ENCODE measurements at regions not wholly inside any gene's neighbourhood (a gene's known extent, or its start where the extent isn't known, plus 50 kb on each side); places are given as distances from the start of the nearest gene placed in this dataset.

DNA sequence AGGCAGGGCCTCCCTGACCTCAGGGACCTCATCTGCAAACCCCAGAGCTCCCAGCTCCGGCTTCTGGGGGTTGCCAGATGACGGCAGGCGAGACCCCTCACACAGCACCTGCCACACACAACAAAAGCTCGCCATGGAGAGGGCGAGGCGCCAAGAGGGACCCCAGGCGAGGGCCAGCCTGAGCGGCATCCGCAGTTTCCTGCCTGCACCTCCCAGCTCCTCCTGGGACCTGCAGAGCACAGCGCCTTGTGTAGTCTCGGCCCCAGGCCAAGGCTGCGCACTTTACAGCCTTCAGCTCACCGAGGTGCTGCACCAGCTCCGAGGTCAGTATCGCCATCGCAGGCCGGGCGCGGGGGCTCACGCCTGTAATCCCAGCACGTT, 82.4 kb upstream of the ADAMTS2 start:
- no peak for DNase-seq

DNA sequence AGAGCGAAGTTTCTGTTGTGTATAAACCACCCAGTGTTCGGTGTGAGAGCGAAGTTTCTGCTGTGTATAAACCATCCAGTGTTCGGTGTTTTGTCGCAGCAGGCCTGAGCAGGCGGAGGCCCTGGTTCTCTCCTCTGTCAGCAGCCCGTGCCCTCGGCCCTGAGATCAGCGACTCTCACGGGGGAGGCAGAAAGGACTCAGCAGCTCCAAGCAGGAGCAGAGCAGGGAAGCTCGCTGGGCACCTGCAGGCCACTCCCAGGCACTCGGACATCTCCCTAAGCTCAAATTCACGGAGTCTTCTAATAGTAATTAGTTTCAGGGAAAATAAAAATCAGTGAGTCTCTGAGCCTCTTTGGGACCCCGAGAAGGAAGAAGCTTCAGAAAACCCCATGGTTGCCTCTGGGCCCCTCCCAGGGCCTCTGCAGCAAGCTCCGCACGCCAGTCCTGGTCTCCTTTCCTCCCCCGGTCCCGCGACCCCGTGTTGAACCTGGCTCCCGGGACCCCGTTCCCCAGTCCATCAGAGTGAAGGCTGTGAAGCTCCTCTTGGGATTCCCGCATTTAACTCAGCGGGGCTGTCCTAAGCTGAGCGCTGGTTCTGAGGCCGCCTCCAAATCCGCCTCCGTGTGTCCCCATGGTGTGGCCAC, 81.9 kb upstream of the ADAMTS2 start:
- no peak for DNase-seq

DNA sequence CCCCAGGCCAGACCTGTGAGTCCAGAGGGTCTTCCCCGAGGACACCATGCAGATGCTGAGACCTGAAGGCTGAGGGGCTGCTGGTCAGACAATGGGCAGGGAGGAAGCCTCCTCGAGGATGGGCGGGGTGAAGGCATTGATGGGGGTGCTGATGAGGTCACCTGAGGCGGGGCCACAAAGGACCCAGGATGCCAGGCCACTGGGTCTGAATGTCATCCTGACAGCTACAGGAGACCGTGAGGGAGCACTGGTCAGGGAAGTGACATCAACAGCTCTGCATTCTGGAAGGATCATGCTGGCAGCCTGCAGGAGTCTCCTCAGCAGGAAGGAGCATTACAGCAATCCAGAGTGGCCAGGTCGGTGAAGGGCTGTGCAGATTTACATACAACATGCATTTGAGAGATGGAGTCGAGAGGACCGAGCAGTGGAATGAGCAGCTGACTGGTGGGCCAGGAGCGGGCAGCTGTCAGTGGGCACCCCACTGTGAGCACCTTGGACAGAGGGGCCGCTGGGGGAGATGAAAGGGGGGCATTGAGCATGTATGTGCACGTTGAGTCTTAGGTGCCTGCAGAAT, 77.7 kb upstream of the ADAMTS2 start:
- no peak for DNase-seq

DNA sequence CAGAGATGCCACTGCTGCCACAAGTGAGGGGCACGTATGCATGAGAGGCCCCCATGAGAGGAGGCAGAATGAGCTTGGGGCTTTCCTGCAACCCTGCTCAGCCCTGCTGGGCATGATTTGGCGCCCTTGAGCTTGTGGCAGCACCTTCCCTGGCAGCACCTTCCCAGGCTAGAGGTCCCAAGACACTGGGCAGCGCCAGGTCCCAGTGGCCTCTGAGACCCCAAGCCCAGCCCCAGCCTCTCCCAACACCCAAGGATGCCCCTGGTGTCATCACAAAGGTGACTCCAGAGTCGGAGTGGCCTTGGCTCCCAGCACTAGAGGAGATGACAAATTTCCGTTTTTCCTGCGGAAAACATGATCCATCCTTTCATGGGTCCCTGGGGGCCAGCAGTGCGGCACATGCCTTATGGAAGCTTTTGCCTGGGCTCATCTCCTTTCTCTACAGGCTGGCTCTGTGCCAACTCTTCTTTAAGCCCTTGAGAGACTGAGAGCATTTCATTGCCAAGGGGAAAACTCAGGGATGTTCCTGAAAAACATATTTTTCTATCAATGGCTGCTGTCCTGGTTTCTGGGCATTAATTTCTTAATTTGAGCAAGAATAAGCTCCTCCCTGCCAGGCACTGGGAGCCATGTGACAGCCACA, 77.1 kb upstream of the ADAMTS2 start:
- no peak for DNase-seq

DNA sequence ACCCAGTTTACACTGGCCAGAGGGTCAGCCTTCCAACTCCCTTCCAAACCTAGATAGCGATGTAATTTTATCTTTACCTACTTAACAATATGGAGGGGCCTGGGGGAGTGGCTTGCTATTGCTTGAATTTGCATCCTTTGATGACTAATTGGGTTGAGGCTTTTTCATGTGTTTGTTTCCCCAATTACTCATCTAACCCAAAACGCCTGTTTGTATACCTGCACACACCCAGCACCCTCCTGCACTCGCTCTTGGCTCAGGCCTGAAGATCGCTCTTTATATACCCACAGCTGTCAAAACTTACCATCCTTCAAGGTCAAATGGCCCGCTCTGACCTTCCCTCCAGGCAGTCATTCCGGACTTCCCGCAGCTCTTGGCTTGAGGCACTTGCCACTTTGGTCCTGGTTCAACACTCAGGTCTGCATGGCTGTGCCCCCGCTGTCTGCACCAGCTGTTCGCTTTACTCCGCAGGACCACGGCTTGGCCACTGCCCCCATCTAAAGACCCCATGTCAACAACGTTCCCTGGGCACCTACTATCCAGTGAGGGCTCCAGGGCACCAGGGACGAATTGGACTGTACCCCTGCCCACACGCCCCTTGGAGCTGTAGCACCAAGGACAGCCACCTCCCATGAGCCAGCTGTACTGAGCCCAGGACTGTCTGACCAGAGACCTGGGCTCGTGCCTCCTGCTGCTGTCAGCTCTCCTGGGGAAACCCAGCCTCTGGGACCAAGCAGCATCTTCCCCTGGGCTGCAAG, 76.1 kb upstream of the ADAMTS2 start:
- no peak for DNase-seq

DNA sequence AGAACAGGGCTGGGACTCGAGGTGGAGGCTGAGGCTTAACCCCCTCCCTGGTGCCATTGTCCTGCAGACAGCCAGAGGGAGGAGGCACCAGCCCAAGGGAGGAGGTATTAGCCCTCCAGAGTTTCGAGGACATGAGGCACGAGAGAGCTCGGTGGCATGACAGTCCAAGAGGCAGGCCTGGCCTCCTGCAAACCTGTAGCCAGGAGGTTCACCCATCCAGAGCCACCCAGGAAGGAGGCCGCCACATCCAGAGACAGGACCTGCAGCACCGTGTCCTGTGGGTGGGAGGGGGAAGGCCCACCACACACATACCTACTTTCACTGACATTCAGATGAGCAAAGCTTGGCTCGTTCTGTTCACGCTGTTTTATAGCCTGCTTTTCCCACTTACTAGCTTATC, 75.2 kb upstream of the ADAMTS2 start:
- no peak for DNase-seq

DNA sequence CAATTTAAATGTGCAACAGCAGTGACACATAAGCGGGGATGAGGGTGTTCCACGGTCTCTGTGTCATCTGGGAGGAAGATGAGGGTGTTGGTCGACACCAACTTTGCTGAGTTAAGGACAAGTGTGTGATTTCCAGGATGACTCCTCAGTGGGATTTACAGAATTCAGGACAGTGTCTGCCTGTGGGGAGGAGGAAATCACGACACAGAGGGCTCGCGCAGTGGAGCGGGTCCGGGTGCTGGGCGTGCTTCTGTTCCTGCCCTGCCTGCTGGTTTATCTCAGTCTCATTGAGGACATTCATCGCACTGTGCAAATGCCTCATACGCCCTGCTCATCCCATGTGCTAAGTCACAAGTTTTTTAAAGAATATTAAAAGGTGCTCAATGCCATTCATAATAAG, 73.7 kb upstream of the ADAMTS2 start:
- no peak for DNase-seq

DNA sequence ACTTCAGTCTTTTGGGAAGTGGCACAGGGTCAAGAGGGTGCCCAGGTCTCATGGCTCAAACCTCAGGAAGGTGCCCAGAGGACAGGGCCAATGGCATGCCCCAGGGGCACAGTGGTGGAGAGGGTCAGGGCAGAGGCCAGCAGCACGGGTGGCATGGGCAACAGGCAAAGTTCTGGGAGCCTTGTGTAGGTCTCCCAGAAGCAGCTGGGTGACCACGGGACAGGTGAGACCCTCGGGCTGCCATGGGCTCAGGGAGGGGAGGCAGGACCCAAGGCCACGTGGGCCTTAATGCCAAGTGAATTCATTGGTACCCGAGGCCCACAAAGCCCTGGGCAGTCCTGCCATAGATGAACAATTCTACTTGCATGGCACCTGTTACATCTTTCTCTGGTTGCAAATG, 72.4 kb upstream of the ADAMTS2 start:
- no peak for DNase-seq

DNA sequence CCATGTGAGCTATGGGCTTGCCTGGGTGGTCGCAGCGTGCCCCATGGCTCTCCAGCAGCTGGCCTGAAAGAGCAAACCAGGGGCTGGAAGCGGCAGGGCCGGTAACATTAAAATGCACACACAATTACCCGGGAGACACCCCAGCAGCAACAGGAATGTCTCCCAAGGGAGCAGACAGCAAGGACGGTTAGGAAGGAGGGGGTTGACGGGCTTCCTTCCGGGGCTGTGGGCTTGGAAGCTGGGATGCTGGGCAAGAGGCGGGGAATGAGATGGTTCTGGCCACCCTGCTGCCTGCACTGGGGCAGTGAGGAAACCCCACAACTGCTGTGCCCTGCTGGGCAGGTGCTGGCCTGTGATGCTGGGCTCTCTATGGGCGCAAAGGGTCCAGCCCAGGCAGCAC, 71.8 kb upstream of the ADAMTS2 start:
- DNase-seq: no peak

DNA sequence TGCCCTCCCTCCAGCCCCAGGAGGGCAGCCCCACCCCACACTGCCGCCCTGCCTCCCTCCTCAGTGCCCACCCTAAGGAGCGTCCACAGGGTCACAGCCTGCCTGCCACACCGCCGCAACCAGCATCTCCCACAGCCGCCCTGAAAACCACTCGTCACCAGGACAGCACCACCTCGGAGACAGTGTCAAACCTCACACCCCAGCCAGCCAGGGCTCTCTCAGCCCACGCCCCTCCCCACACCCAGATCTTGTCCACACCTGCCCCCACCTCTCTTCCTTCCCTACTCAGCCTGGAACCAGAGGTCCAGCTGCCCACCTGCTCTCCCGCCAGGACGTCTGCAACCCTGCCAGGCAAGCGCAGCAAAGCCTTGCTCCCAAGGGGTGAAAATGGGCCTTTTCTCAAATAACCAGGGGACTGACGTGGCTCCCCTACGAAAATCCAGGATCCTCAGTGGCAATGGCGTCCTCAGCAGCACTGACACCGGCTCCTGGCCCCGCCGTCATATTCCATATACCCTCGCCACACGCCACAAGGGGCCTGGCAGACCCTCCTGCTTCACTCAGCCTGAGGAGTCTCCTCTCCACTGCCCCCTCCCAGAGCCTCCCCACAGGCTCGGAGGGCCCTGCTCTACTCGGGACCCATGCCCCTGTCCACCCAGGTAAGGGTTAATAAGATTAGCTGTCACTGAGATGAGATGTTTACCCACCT, 71.0 kb upstream of the ADAMTS2 start:
- no peak for DNase-seq

DNA sequence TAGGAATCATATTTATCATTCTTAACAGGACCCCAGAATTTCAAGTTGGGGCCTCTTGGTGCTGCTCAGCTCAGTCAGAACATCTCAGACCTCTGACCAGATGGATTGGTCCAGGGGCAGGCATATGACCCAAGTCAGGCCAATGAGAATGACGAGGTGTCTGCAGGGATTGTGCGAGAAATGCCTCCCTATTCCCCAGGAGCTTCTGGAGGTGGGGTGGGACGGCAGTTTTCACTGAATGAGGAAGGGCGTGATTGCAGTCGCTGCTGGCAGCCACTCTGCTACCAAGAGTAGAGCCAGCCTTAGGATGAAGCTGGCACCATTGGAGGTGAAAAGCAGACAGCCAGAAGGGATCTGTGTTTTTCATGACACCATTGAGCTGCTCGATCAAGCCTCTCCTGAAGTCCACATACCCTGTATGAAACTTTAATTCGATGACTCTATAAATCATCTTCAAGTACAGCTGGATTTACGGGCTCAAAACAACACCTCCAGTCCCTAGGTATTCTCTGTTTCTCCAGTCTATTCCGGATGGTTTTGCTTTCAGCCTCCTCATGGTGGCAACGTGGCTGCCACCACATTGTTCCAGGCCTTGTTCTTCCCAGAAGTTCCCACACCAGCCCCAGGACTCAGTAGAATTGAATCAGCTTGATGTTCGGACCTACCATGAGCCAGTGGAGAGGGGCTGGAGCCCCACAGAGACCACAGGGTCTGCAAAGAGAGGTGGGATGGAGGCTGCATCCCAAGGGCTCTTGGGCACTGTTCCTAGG, 70.2 kb upstream of the ADAMTS2 start:
- no peak for DNase-seq

DNA sequence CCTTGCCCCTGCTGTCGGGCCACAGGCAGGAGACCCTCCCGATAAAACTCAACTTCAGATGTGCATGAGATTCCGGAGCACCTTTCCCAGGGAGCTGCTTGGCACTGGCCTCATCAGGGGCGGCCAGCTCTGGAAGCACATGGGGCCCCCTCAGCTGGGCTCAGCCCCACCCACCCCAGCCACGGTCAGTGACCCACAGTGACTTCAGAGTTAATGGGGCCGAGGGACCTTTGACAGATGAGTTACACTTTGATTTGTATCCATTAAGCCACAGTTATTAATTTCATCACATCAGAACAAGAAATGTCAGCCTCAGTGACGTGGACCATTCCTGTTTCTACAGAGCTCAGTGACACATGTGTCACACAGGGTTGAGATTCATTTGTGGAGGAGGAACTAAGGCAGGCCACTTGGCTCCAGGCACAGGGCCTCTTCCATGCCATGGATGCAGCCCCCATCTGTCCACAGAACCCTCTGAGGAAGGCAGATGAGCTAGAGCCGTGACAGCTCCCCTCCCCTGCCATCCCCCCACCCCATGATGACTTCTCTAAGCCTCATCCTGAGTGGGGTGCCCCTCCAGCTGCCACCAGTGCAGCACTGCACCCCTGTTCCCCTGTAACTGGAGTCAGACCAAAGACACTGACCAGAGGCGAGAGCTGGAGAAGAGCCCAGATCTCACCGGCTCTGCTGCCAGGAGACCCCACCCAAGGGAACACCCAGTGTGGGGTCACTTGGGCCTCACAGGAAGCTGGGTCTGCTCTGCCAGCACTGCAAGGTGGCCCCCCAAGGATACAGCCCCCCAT, 69.4 kb upstream of the ADAMTS2 start:
- no peak for DNase-seq

DNA sequence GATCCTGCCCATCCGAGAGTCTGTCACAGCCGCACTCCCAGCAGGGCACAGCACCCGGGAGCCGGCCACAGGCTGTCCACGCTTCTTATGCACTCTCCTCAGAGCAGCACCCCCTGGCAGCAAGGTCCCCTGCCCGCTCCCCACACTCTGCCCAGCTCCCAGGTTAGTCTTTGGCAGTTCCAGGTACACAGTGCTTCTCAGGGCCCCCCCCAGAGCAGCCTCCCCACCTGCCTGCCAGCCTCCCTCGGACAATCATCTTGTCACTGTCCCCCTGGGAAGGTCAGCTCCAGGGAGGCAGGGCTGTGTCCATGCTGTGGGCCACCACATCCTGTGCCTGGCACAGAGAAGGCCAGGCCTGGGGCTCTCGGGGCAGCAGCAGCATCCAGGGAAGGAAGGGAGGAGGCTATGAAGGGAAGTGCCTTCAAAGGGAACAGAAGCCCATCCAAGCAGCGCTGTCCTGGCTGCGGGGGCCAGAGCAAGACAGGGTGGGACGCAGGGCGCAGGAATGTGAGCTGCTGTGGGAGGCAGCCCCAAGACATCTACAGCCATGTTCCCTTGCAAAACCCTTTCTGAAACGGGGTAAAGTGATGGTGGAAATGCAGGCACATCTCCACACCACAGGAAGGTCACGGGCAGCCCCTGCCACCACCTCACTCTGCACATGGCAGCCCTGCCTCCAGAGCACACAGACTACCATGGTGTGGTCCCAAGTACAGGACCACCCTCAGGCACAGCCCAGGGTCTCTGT, 68.6 kb upstream of the ADAMTS2 start:
- DNase-seq: no peak

DNA sequence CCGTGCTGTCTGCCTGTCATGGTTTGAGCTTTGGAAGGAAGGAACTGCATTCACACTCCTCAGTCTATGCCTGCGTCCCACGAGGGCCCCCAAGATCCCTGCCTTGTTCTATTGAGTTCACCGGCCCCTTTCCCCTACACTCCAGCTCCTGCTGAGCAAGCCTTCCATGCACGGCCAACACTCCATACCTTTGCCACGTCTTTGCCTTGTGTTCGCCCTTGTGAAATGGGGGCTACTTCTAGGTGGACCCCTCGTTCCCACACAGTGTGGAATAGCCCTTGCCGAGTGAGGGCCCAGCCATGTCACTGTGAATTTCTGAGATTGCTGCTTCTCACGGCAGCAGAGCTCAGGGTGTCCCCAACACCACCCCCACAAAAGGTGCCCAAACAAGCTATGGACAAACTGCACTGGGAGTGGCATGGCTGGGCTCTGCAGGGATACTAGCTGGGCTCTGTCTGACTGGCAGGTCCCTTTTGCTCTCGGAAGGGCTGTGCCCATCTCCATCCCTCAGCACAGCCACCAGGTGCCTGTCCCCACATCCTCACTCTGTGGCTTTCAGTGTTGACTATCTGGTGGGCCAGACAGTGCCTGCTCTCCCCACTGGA, 67.9 kb upstream of the ADAMTS2 start:
- no peak for DNase-seq

DNA sequence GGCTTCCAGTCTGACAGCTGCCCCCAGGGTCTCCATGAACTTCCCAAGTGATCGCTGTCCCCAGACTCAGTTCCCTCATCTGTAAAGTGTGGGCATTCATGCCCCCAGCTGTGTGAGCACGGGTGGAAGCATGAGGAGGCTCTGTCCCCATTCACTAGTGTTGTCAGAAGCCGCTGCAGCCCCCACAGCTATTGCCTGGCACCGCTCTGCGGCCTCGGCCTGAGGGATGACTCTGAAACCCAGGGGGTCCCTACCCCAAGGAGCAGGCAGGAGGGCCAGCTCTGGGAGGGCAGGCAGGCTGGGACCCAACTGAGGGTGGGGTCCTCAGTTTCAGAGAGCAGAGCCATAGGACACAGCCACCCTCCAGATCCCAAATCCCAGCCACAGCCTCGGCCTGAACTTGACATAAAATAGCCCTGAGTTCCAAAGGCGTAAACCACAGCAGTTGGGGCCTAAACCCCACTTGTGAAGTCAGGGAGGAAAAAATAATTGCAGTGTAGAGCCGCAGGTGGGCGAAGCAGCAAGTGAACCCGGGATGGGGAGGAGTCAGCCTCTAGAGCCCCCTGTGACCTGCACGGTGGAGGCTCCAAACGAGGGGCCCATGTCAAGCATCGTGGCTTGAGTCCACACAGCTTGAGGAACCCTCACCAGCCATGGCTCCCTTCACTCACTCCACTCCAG, 66.0 kb upstream of the ADAMTS2 start:
- no peak for DNase-seq

DNA sequence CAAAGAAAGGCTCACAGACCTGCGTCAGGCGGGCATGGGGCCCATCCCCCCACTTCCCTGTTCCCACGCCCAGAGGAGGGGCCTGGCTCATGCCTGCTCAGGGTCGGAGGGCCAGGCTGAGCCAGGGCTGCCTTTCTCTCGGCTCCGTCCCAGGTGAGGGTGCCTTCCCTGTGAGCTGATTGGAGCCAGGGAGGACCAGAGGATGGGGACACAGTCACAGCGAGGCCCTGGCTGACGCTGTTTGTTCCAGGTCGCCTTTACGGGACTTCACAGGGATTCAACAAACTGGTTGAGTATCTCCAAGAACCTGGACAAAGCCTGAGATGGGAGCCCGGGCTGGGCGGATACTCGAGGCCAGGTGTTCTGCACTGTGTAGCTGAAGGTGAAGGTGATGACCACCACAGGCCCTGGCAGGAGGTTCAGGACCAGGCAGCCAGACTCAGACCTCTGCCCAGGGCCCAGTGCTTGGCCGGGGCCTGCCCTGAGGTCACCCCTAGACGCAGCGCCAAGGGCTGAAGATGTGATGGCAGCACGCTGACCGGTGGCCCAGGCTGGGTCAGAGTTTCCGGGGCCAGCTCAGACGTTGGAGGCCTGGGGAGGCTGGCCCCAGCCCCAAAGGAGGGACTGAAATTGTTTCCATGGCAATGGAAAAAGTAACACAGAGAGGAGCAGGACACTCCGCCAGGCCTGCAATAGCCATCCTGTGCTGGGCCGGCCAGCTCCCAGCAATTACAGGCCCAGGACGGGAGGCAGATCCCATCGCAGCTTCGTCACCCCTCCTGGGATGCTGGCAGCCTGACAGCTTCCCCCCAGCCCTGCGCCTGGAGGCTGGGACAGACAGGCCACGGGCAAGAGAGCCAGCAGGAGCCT, 65.3 kb upstream of the ADAMTS2 start:
- DNase-seq: peak; percentile 45

DNA sequence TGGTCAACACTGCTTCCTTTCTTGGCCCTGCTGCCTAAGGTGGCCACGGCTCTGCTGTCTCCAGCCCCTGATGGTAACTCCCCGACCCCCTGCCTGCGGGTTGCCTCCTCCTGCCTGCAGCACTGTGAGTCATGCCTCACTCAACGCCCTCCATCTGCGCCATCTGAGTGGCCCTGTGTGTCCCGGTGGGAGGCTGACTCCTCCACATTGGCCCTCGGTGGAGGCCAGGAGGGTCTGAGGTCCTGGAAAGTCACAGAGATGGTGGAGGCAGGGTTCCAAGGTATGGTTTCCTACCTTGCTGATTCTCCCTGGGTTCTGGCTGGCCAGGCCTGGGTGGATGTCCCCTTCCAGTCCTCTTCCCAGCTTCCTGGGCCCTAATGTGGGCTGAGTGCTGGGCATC, 64.5 kb upstream of the ADAMTS2 start:
- DNase-seq: no peak

DNA sequence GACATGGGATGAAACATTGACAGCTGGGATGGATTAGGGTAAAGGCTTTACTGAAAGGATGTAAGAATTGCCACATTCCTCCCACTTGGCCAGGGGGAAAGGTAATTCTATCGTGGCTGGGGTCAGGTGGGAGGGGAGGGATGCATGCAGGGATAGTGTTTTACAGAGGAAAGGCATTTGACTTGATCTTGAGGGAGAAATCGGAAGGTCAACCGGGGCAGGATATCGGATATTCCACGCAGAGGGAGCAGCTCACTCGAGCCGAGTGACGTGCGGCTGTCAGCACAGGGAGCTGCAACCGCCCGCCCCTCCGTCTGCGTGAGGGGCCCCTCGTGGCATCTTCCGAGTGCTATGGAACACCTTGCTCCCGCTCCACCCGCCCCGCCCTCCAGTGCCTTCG, 63.4 kb upstream of the ADAMTS2 start:
- no peak for DNase-seq
